Activated CD4-positive, alpha-beta T cell treated with anti-CD3 and anti-CD28 coated beads, Interleukin-2, amount 50 U/mL, for 48 hours (primary cell): ENCODE measurements at regions not wholly inside any gene's neighbourhood (a gene's known extent, or its start where the extent isn't known, plus 50 kb on each side); places are given as distances from the start of the nearest gene placed in this dataset.

ENCODE experiments used
- DNase-seq, 2 experiments: peaks; one replicate each; pipeline ENCODE4 v3.0.0-alpha.2; 2020

GRCh38 chrX:8868906-8869305 lies 67.7 kb upstream of the FAM9A start:
- DNase-seq = no peak

GRCh38 chrX:8868070-8868773 lies 67.0 kb upstream of the FAM9A start:
- no peak for DNase-seq

GRCh38 chrX:8867406-8867805 lies 66.2 kb upstream of the FAM9A start:
- no peak for DNase-seq

- DNase-seq = no peak
Observed at GRCh38 chrX:8864161-8864560, 63.0 kb upstream of the FAM9A start.

- DNase-seq = no peak
Observed at GRCh38 chrX:8861908-8862307, 60.7 kb upstream of the FAM9A start.

- DNase-seq = no peak
Observed at GRCh38 chrX:8851231-8851886, 50.2 kb upstream of the FAM9A start.
